Endothelial cell of umbilical vein (primary cell): ENCODE measurements at regions not wholly inside any gene's neighbourhood (a gene's known extent, or its start where the extent isn't known, plus 50 kb on each side); places are given as distances from the start of the nearest gene placed in this dataset.

Experiments used
- BruUV-seq: library from RNA; stranded (reverse); fragments of 400-500 nt; replicated peaks from 2 replicates; lab custom pipeline; 2021; lab: Mats Ljungman, UMichigan
- CTCF ChIA-PET: fragments of 300-600, 350-600 bp; sonication (Branson Sonifier 250); formaldehyde crosslinking; loops from one replicate; lab custom pipeline; 2021; ENCODE audit warnings: antibody characterized with exemption, inconsistent platforms; lab: Charles Lee
- POLR2A ChIA-PET: fragments of 300-600, 350-600 bp; sonication (Branson Sonifier 250); formaldehyde crosslinking; loops from one replicate; lab custom pipeline; 2021; ENCODE audit warnings: antibody characterized with exemption, inconsistent platforms; lab: Charles Lee
- DNase-seq: peaks from one replicate; pipeline ENCODE4 v3.0.0-alpha.2; 2011; ENCODE audit warnings: low read depth, low spot score
- FAIRE-seq: peaks from 2 replicates; lab custom pipeline; 2011; peaks lifted over from hg19 to GRCh38; lab: Jason Lieb, UNC
- H2AFZ ChIP-seq: 2 replicates; pipeline ENCODE4 v1.6.0; 2012; ENCODE audit warnings: low read depth, low read length, control low read depth, inconsistent platforms
- H3K27ac ChIP-seq: 2 replicates; pipeline ENCODE4 v1.5.1; 2011; ENCODE audit warnings: low read depth, mild to moderate bottlenecking, control low read depth, low read length, moderate library complexity; ENCODE audit not compliant: insufficient read depth
- H3K27me3 ChIP-seq, 2 experiments: 2 replicates each; pipeline versions ENCODE4 v1.6.0 to v1.6.1; 2011; ENCODE audit warnings: low read length in 2 of 2, mixed read lengths in 1 of 2; ENCODE audit not compliant: control insufficient read depth in 2 of 2, insufficient read depth in 2 of 2
- H3K36me3 ChIP-seq, 2 experiments: 2 replicates in 1 of 2; 3 replicates in 1 of 2; pipeline ENCODE4 v1.5.1; 2011; ENCODE audit warnings: low read length in 2 of 2, mild to moderate bottlenecking in 1 of 2, moderate library complexity in 1 of 2; ENCODE audit not compliant: control insufficient read depth in 2 of 2, insufficient read depth in 2 of 2; ENCODE audit errors: extremely low read depth in 1 of 2
- H3K4me1 ChIP-seq: 3 replicates; pipeline ENCODE4 v1.5.1; 2011; ENCODE audit warnings: mild to moderate bottlenecking, low read length; ENCODE audit not compliant: control insufficient read depth, insufficient read depth; ENCODE audit errors: extremely low read depth
- H3K4me2 ChIP-seq: 2 replicates; pipeline ENCODE4 v1.6.1; 2011; ENCODE audit warnings: low read length, control low read depth, mixed read lengths; ENCODE audit not compliant: insufficient read depth
- H3K4me3 ChIP-seq, 3 experiments: fragments of 200-600 bp in 1 of 3; sonication (generic), shearing (Covaris generic) in 1 of 3; replicated peaks in 1 of 3; 2 replicates each; pipeline ENCODE4 v1.5.1; 2011 to 2016; ENCODE audit warnings: control low read depth in 3 of 3, low read length in 3 of 3, mild to moderate bottlenecking in 2 of 3, inconsistent platforms in 1 of 3, low read depth in 1 of 3, moderate library complexity in 1 of 3; ENCODE audit not compliant: insufficient read depth in 1 of 3
- H3K79me2 ChIP-seq: 2 replicates; pipeline ENCODE4 v1.6.0; 2012; ENCODE audit warnings: low read length, inconsistent platforms; ENCODE audit not compliant: control insufficient read depth, insufficient read depth
- H3K9ac ChIP-seq: replicated peaks from 2 replicates; pipeline ENCODE3; 2011; ENCODE audit warnings: low read length, control low read depth; ENCODE audit not compliant: insufficient read depth; ENCODE audit errors: extremely low read depth
- H3K9me1 ChIP-seq: replicated peaks from 3 replicates; pipeline ENCODE4 v1.6.0; 2011; ENCODE audit warnings: mild to moderate bottlenecking, low read length; ENCODE audit not compliant: control insufficient read depth, insufficient read depth; ENCODE audit errors: extremely low read depth
- H3K9me3 ChIP-seq: replicated peaks from 2 replicates; pipeline ENCODE4 v1.5.1; 2012; ENCODE audit warnings: low read length, inconsistent platforms; ENCODE audit not compliant: control insufficient read depth, insufficient read depth
- H4K20me1 ChIP-seq: replicated peaks from 2 replicates; pipeline ENCODE3; 2011; ENCODE audit warnings: mild to moderate bottlenecking, low read length; ENCODE audit not compliant: control insufficient read depth, insufficient read depth; ENCODE audit errors: extremely low read depth
- EZH2 ChIP-seq: IDR thresholded peaks from 2 replicates; pipeline ENCODE4 v1.6.1; 2012; ENCODE audit warnings: borderline replicate concordance, low read depth, mild to moderate bottlenecking, moderate library complexity, low read length, inconsistent platforms; ENCODE audit not compliant: severe bottlenecking
- FOS ChIP-seq: IDR thresholded peaks from 2 replicates; pipeline ENCODE4 v1.6.1; 2011; ENCODE audit warnings: mild to moderate bottlenecking, low read length, moderate library complexity, borderline replicate concordance; ENCODE audit not compliant: insufficient read depth
- GATA2 ChIP-seq: IDR thresholded peaks from 2 replicates; pipeline ENCODE4 v1.7.0; 2011; ENCODE audit warnings: low read depth, mild to moderate bottlenecking, moderate library complexity, mixed read lengths, low read length; ENCODE audit not compliant: insufficient read length, insufficient read depth
- JUN ChIP-seq: IDR thresholded peaks from 2 replicates; pipeline ENCODE4 v1.6.1; 2011; ENCODE audit warnings: borderline replicate concordance, low read depth; ENCODE audit not compliant: insufficient read length, insufficient read depth
- MYC ChIP-seq: IDR thresholded peaks from one replicate; pipeline ENCODE4 v1.6.1; 2011; ENCODE audit warnings: mild to moderate bottlenecking, low read depth, low read length
- POLR2A ChIP-seq: IDR thresholded peaks from 2 replicates; pipeline ENCODE4 v1.6.1; 2012; ENCODE audit warnings: low read depth, mild to moderate bottlenecking, control low read depth, low read length
- POLR2AphosphoS5 ChIP-seq: IDR thresholded peaks from 2 replicates; pipeline ENCODE4 v1.6.1; 2012; ENCODE audit warnings: low read depth, mild to moderate bottlenecking, control low read depth, low read length, moderate library complexity; ENCODE audit not compliant: insufficient read depth
- dilution Hi-C: fragments of 300-500 bp; cut with MboI; formaldehyde crosslinking; loops from one replicate; pipeline ENCODE4 v1.15.0; 2019; ENCODE audit warnings: low sequenced_read_pairs; ENCODE audit not compliant: extremely low pct_ligation_motif_present
- intact Hi-C: fragments of 100-400 bp; cut with micrococcal nuclease; formaldehyde crosslinking; loops from one replicate; pipeline ENCODE4 v1.10.0; 2022
- TF ChIP-seq, protein P1 (sequence below), 2 donors: IDR thresholded peaks; 1 replicate in 1 of 2; 2 replicates in 1 of 2; pipeline ENCODE4 v1.5.1; 2011; ENCODE audit warnings: low read length in 2 of 2, mild to moderate bottlenecking in 2 of 2, moderate library complexity in 2 of 2, control low read depth in 1 of 2, inconsistent platforms in 1 of 2, low read depth in 1 of 2; ENCODE audit not compliant: insufficient read depth in 1 of 2; ENCODE audit errors: extremely low read depth in 1 of 2
- TF ChIP-seq, protein P2 (sequence below): IDR thresholded peaks from 2 replicates; pipeline ENCODE4 v1.6.1; 2011; ENCODE audit not compliant: insufficient read depth, insufficient read length

DNA sequence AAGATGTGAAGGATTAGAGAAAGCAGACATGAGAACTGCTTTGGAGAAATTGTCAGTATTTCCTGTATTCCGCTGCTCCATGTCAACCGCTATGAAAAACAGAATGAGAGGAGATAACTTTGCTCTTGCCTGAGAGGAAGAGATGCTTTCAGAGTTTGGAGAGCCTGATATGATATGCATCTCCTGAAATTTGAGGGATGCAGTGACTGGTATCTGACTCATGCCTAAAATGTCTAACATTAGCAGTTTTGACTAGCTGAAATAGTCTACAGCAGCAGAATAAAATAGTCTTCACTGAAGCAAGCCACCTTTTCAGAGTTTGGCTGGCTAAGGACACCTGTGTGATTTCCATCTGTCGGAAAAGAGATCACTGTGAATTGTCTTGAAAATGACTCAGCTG is 165.8 kb upstream of the LRRC7 start:
- Histone ChIP-seq H3K79me2 (no peaks in the 10 kb centered on the region), H3K4me1 (no peaks in the 10 kb centered on the region), H2AFZ (no peak overlapping the region), H3K9ac (no peak overlapping the region), H3K9me3 (no peaks in the 10 kb centered on the region), H3K4me2 (no peak overlapping the region), H3K27ac (no peak overlapping the region), H3K36me3 (no peaks in the 10 kb centered on the region), H3K27me3 (no peaks in the 10 kb centered on the region), H4K20me1 (no peaks in the 10 kb centered on the region), H3K9me1 (no peaks in the 10 kb centered on the region), H3K4me3 (no peak overlapping the region)
- ChIA-PET POLR2A (no interaction called here), CTCF (no interaction called here)
- TF ChIP-seq EZH2 (no peak), FOS (no peak), POLR2AphosphoS5 (no peak), GATA2 (no peak), POLR2A (no peak)
- dilution Hi-C loops (no loop called here), intact Hi-C loops (no loop called here)
- FAIRE-seq (no peak), DNase-seq (no peak)
- no TSS peak for BruUV-seq

DNA sequence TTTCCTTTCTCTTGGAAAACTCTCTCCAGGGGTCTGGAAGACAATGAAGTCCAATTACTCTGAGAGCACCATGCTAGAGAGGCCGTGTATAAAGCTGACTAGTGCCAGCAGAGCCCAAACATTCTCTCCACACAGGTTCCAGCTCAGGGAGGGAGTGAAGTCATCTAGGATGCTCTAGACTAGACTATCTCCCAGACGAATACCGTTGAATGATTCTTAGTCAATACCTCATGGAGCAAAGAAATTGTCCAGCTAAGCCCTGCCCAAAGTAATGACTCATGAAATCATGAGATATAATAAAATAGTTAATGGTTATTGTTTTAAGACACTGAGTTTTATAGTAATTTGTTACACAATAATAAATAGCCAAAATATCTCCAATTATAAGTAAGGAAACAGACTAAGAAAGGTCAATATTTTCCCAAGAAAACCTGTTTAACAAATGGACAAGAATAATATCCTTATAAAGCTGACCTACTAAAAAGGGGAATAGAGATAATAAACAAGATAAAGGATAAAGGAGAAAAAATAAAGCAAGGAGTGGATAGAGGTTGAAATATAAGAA is 163.9 kb upstream of the LRRC7 start:
- DNase-seq (no peak), FAIRE-seq (no peak)
- Histone ChIP-seq H3K4me2 (no peak overlapping the region), H3K79me2 (no peaks in the 10 kb centered on the region), H3K9me1 (no peaks in the 10 kb centered on the region), H3K27ac (no peak overlapping the region), H3K36me3 (no peaks in the 10 kb centered on the region), H4K20me1 (no peaks in the 10 kb centered on the region), H3K9ac (no peak overlapping the region), H2AFZ (no peak overlapping the region), H3K9me3 (no peaks in the 10 kb centered on the region), H3K4me1 (no peaks in the 10 kb centered on the region), H3K27me3 (no peaks in the 10 kb centered on the region), H3K4me3 (no peak overlapping the region)
- ChIA-PET POLR2A (no interaction called here), CTCF (no interaction called here)
- intact Hi-C loops (no loop called here), dilution Hi-C loops (no loop called here)
- no peak for TF ChIP-seq JUN
- no peak for TF ChIP-seq POLR2A
- TF ChIP-seq POLR2AphosphoS5: no peak
- TF ChIP-seq FOS: no peak
- TF ChIP-seq, protein P1, sequence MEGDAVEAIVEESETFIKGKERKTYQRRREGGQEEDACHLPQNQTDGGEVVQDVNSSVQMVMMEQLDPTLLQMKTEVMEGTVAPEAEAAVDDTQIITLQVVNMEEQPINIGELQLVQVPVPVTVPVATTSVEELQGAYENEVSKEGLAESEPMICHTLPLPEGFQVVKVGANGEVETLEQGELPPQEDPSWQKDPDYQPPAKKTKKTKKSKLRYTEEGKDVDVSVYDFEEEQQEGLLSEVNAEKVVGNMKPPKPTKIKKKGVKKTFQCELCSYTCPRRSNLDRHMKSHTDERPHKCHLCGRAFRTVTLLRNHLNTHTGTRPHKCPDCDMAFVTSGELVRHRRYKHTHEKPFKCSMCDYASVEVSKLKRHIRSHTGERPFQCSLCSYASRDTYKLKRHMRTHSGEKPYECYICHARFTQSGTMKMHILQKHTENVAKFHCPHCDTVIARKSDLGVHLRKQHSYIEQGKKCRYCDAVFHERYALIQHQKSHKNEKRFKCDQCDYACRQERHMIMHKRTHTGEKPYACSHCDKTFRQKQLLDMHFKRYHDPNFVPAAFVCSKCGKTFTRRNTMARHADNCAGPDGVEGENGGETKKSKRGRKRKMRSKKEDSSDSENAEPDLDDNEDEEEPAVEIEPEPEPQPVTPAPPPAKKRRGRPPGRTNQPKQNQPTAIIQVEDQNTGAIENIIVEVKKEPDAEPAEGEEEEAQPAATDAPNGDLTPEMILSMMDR (IDR thresholded peaks at IDR 0.05; ENCODE audit: extremely low read depth in 1 of 2, insufficient read depth in 1 of 2, low read depth in 1 of 2, low read length in 2 of 2): no peak
- TF ChIP-seq GATA2: no peak
- TF ChIP-seq, protein P2, sequence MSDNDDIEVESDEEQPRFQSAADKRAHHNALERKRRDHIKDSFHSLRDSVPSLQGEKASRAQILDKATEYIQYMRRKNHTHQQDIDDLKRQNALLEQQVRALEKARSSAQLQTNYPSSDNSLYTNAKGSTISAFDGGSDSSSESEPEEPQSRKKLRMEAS: no peak
- no peak for TF ChIP-seq EZH2
- no peak for TF ChIP-seq MYC
- BruUV-seq: no TSS peak
